ENCODE measurements at regions not wholly inside any gene's neighbourhood (a gene's known extent, or its start where the extent isn't known, plus 50 kb on each side); places are given as distances from the start of the nearest gene placed in this dataset.

DNA sequence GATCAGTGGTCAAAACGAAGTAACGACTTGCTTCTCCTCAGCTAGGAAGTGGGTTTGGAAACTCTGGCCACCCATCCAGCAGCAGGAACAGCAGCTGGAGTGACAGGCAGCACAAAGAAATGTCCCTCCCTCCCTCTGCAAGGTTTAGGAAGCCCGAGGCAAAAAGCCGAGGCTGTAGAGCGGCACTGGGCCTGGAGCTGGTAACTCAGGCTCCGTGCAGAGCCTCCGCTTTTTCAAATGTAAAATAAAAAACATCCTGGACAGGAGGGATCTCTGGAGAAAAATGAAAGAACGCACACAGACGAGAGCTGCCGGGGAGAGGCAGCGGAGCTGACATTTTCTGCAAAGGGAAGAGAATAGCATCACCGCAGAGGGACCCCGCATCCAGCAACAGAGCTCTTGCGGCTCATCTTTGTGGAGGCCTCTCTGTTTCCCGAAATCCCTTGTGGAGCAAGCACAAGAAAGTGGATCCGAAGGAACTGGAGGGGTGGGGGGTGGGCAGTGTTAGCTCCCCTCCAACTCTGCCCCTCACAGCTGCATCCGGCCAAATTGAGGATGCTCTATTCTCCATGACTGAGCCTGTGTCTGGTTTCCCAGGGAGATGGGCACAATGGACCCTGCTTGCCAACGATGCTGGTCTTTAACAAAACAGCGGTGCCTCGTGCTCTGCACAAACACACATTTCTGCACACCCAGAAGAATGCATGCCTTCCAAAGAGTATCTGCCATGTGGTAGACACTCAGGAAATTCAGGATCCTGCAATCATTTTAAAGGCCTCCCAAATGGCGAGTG is 335.5 kb upstream of the ZFHX3 start:
- H3K27ac Mint-ChIP-seq = no peak overlapping the region
- Histone ChIP-seq H3K4me3 (ENCODE audit: low read length) (no peak overlapping the region), H3K9ac (ENCODE audit: extremely low read depth, low read length, poor library complexity, severe bottlenecking) (no peak overlapping the region), H3K36me3 (ENCODE audit: control insufficient read depth, insufficient read depth, low read length) (no peaks in the 10 kb centered on the region), H3K27ac (ENCODE audit: low read depth, low read length) (peak overlapping the region; percentile 69), H3K9me3 (ENCODE audit: control insufficient read depth, low read length) (no peaks in the 10 kb centered on the region), H3K27me3 (ENCODE audit: control insufficient read depth, insufficient read depth, low read length, poor library complexity, severe bottlenecking) (no peaks in the 10 kb centered on the region), H3K4me1 (ENCODE audit: control insufficient read depth, insufficient read depth, low read length) (no peaks in the 10 kb centered on the region)
- H3K4me1 Mint-ChIP-seq = peaks cover 2% of the 10 kb centered on the region
- H3K27me3 Mint-ChIP-seq (ENCODE audit: insufficient read depth) = peaks cover 2% of the 10 kb centered on the region
- no peak for DNase-seq
- H3K9me3 Mint-ChIP-seq = no peaks in the 10 kb centered on the region
- H3K36me3 Mint-ChIP-seq (ENCODE audit: low read depth) = no peaks in the 10 kb centered on the region
- WGBS, 2 experiments (ENCODE audit: insufficient coverage in 1 of 2, insufficient read length in 1 of 2) = 76 to 87% methylated on average over 14 to 21 of the region's 21 CpGs
- no peak overlapping the region for H3K4me3 Mint-ChIP-seq
- no peak for TF ChIP-seq CTCF (conservative IDR thresholded peaks at IDR 0.05)

- no peaks in the 10 kb centered on the region for H3K9me3 ChIP-seq (ENCODE audit: control insufficient read depth, low read length)
- DNase-seq = no peak
- H3K27ac ChIP-seq (ENCODE audit: low read depth, low read length) = no peak overlapping the region
- no peak for TF ChIP-seq CTCF (conservative IDR thresholded peaks at IDR 0.05)
- Mint-ChIP-seq H3K27me3 (ENCODE audit: insufficient read depth) (peaks cover 2% of the 10 kb centered on the region), H3K9me3 (no peaks in the 10 kb centered on the region), H3K4me1 (no peaks in the 10 kb centered on the region), H3K36me3 (ENCODE audit: low read depth) (no peaks in the 10 kb centered on the region), H3K4me3 (no peak overlapping the region), H3K27ac (no peak overlapping the region)
- no peaks in the 10 kb centered on the region for H3K27me3 ChIP-seq (ENCODE audit: control insufficient read depth, insufficient read depth, low read length, poor library complexity, severe bottlenecking)
- WGBS, 2 experiments (ENCODE audit: insufficient coverage in 1 of 2, insufficient read length in 1 of 2) = 84 to 94% methylated on average over 3 of the region's 4 CpGs
- H3K36me3 ChIP-seq (ENCODE audit: control insufficient read depth, insufficient read depth, low read length) = no peaks in the 10 kb centered on the region
- H3K9ac ChIP-seq (ENCODE audit: extremely low read depth, low read length, poor library complexity, severe bottlenecking) = no peak overlapping the region
- H3K4me3 ChIP-seq (ENCODE audit: low read length) = no peak overlapping the region
- H3K4me1 ChIP-seq (ENCODE audit: control insufficient read depth, insufficient read depth, low read length) = no peaks in the 10 kb centered on the region
Observed at GRCh38 chr16:73378471-73378870, 330.5 kb upstream of the ZFHX3 start.

GRCh38 chr16:73371584-73372319 is 323.8 kb upstream of the ZFHX3 start:
- no peak overlapping the region for H3K4me3 ChIP-seq (ENCODE audit: low read length)
- no peaks in the 10 kb centered on the region for H3K9me3 Mint-ChIP-seq
- TF ChIP-seq CTCF (conservative IDR thresholded peaks at IDR 0.05) = no peak
- no peak overlapping the region for H3K9ac ChIP-seq (ENCODE audit: extremely low read depth, low read length, poor library complexity, severe bottlenecking)
- no peak overlapping the region for H3K27ac Mint-ChIP-seq
- 89 to 91% methylated on average over 9 of the region's 9 CpGs for WGBS, 2 experiments (ENCODE audit: insufficient coverage in 1 of 2, insufficient read length in 1 of 2)
- H3K9me3 ChIP-seq (ENCODE audit: control insufficient read depth, low read length) = no peaks in the 10 kb centered on the region
- H3K36me3 ChIP-seq (ENCODE audit: control insufficient read depth, insufficient read depth, low read length) = no peaks in the 10 kb centered on the region
- DNase-seq = no peak
- no peak overlapping the region for H3K4me3 Mint-ChIP-seq
- H3K36me3 Mint-ChIP-seq (ENCODE audit: low read depth) = no peaks in the 10 kb centered on the region
- H3K4me1 ChIP-seq (ENCODE audit: control insufficient read depth, insufficient read depth, low read length) = no peaks in the 10 kb centered on the region
- H3K27me3 ChIP-seq (ENCODE audit: control insufficient read depth, insufficient read depth, low read length, poor library complexity, severe bottlenecking) = no peaks in the 10 kb centered on the region
- no peak overlapping the region for H3K27ac ChIP-seq (ENCODE audit: low read depth, low read length)
- H3K27me3 Mint-ChIP-seq (ENCODE audit: insufficient read depth) = no peaks in the 10 kb centered on the region
- no peaks in the 10 kb centered on the region for H3K4me1 Mint-ChIP-seq

All from endodermal cell (in vitro differentiated cells).